ENCODE measurements at regions not wholly inside any gene's neighbourhood (a gene's known extent, or its start where the extent isn't known, plus 50 kb on each side); places are given as distances from the start of the nearest gene placed in this dataset.
"Not testable (repeated sequence)": the region's sequence is repeated elsewhere in the genome, so short reads cannot be mapped to it uniquely, and the experiment has no call there.

GRCh38 chr18:5021558-5021957 is 175.5 kb downstream of the AKAIN1 start:
- DNase-seq (ENCODE audit: low read depth) = no peak

GRCh38 chr18:5015213-5015612 is 181.8 kb downstream of the AKAIN1 start:
- no peak for DNase-seq (ENCODE audit: low read depth)

- not testable (repeated sequence) for DNase-seq (ENCODE audit: low read depth)
Measured at GRCh38 chr18:5004031-5004820, 192.8 kb downstream of the AKAIN1 start.

GRCh38 chr18:4994710-4995109 is 202.3 kb downstream of the AKAIN1 start:
- DNase-seq (ENCODE audit: low read depth) = no peak

- DNase-seq (ENCODE audit: low read depth) = no peak
Measured at GRCh38 chr18:4987452-4988405, 209.3 kb downstream of the AKAIN1 start.

- DNase-seq (ENCODE audit: low read depth) = no peak
Measured at GRCh38 chr18:4986677-4987076, 210.4 kb downstream of the AKAIN1 start.

GRCh38 chr18:4986066-4986465 is 211.0 kb downstream of the AKAIN1 start:
- DNase-seq (ENCODE audit: low read depth) = no peak

- DNase-seq (ENCODE audit: low read depth) = no peak
Measured at GRCh38 chr18:4961121-4961909, 235.7 kb downstream of the AKAIN1 start.

- no peak for DNase-seq (ENCODE audit: low read depth)
Measured at GRCh38 chr18:4960578-4960977, 236.5 kb downstream of the AKAIN1 start.

- no peak for DNase-seq (ENCODE audit: low read depth)
Measured at GRCh38 chr18:4931209-4931608, 265.8 kb downstream of the AKAIN1 start.

GRCh38 chr18:4921548-4921947 is 275.5 kb downstream of the AKAIN1 start:
- DNase-seq (ENCODE audit: low read depth) = no peak

- DNase-seq (ENCODE audit: low read depth) = not testable (repeated sequence)
Measured at GRCh38 chr18:4917509-4917908, 279.5 kb downstream of the AKAIN1 start.

GRCh38 chr18:4908328-4908727 is 288.7 kb downstream of the AKAIN1 start:
- no peak for DNase-seq (ENCODE audit: low read depth)

GRCh38 chr18:4906856-4907255 is 290.2 kb downstream of the AKAIN1 start:
- no peak for DNase-seq (ENCODE audit: low read depth)

- DNase-seq (ENCODE audit: low read depth) = no peak
Measured at GRCh38 chr18:4888251-4889040, 308.6 kb downstream of the AKAIN1 start.

- DNase-seq (ENCODE audit: low read depth) = no peak
Measured at GRCh38 chr18:4878480-4878879, 318.6 kb downstream of the AKAIN1 start.

- no peak for DNase-seq (ENCODE audit: low read depth)
Measured at GRCh38 chr18:4871197-4871596, 325.9 kb downstream of the AKAIN1 start.

- no peak for DNase-seq (ENCODE audit: low read depth)
Measured at GRCh38 chr18:4870177-4870773, 326.8 kb downstream of the AKAIN1 start.

GRCh38 chr18:4869155-4869554 is 327.9 kb downstream of the AKAIN1 start:
- DNase-seq (ENCODE audit: low read depth) = no peak

GRCh38 chr18:4858379-4859127 is 338.5 kb downstream of the AKAIN1 start:
- DNase-seq (ENCODE audit: low read depth) = no peak

Measured in stimulated activated CD4-positive, alpha-beta T cell treated with anti-CD3 and anti-CD28 coated beads, Interleukin-2, amount 100 ng/mL, for 4 hours (primary cell).